HFFc6 (cell line): ENCODE measurements at regions not wholly inside any gene's neighbourhood (a gene's known extent, or its start where the extent isn't known, plus 50 kb on each side); places are given as distances from the start of the nearest gene placed in this dataset.

Source experiments
- DNase-seq: peaks from one replicate; pipeline ENCODE4 v3.0.0-alpha.2; 2018
- H3K27ac Mint-ChIP-seq: 2 replicates; pipeline ENCODE4 v1.8.0; 2020; ENCODE audit warnings: mild to moderate bottlenecking, mixed read lengths
- H3K27me3 Mint-ChIP-seq: 2 replicates; pipeline ENCODE4 v1.8.0; 2021; ENCODE audit warnings: mild to moderate bottlenecking, moderate library complexity, mixed read lengths; ENCODE audit not compliant: insufficient read depth
- H3K36me3 Mint-ChIP-seq: 2 replicates; pipeline ENCODE4 v1.8.0; 2021; ENCODE audit warnings: low read depth, mixed read lengths
- H3K4me1 Mint-ChIP-seq: 2 replicates; pipeline ENCODE4 v1.8.0; 2020; ENCODE audit warnings: low read depth, mixed read lengths
- H3K4me3 Mint-ChIP-seq: 2 replicates; pipeline ENCODE4 v1.8.0; 2020; ENCODE audit warnings: mild to moderate bottlenecking, moderate library complexity, mixed read lengths
- H3K9me3 Mint-ChIP-seq: 2 replicates; pipeline ENCODE4 v1.8.0; 2020; ENCODE audit warnings: mild to moderate bottlenecking, mixed read lengths
- CTCF ChIP-seq: fragments of 200-600 bp; sonication (generic); IDR thresholded peaks from 2 replicates; pipeline ENCODE4 v1.5.0; 2021; ENCODE audit warnings: antibody characterized with exemption, mild to moderate bottlenecking

- peak; percentile 54 for DNase-seq
- H3K36me3 Mint-ChIP-seq: no peaks in the 10 kb centered on the region
- H3K9me3 Mint-ChIP-seq: peaks cover 23% of the 10 kb centered on the region
- peak overlapping the region; percentile 79 for H3K27ac Mint-ChIP-seq
- no peaks in the 10 kb centered on the region; the same call in none of the 2 replicates for H3K27me3 Mint-ChIP-seq
- TF ChIP-seq CTCF: no peak
- peak overlapping the region; percentile 66; the same call in 1 of the 2 replicates for H3K4me3 Mint-ChIP-seq
- H3K4me1 Mint-ChIP-seq: peaks cover 44% of the 10 kb centered on the region
These were observed 95.8 kb upstream of the SNRPN start for GRCh38 chr15:24858737-24859601.

DNA sequence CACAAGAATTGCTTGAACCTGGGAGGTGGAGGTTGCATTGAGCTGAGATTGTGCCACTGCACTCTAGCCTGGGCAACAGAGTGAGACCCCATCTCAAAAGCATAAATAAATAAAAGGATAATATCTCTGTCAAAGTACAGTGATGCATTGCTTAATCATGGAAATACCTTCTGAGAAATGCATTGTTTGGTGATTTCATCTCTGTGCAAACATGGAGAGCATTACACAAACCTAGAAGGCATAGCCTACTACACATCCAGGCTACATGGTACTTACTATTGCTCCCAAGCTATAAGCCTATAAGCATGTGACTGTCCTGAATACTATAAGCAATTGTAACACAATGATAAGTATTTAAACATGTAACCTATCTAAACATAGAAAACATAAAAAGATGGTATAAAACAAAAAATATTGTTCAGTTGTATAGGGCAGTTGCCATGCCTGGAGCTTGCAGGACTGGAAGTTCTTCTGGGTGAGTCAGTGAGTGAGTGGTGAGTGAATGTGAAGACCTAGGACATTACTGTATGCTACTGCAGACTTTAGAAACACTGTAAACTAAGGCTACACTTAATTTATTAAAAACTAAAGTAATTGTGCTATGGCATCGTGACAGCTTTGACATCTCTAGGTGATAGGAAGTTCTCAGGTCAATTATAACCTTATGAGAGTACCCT, 93.6 kb upstream of the SNRPN start:
- no peaks in the 10 kb centered on the region; the same call in none of the 2 replicates for H3K27me3 Mint-ChIP-seq
- no peak for TF ChIP-seq CTCF
- no peaks in the 10 kb centered on the region for H3K36me3 Mint-ChIP-seq
- peak overlapping the region; percentile 51; the same call in 1 of the 2 replicates for H3K27ac Mint-ChIP-seq
- no peak overlapping the region; the same call in 1 of the 2 replicates for H3K4me3 Mint-ChIP-seq
- H3K4me1 Mint-ChIP-seq: peaks cover 48% of the 10 kb centered on the region
- DNase-seq: peak; percentile 9
- peaks cover 19% of the 10 kb centered on the region for H3K9me3 Mint-ChIP-seq

- DNase-seq: no peak
These were observed 91.9 kb upstream of the SNRPN start for GRCh38 chr15:24862726-24863521.

DNA sequence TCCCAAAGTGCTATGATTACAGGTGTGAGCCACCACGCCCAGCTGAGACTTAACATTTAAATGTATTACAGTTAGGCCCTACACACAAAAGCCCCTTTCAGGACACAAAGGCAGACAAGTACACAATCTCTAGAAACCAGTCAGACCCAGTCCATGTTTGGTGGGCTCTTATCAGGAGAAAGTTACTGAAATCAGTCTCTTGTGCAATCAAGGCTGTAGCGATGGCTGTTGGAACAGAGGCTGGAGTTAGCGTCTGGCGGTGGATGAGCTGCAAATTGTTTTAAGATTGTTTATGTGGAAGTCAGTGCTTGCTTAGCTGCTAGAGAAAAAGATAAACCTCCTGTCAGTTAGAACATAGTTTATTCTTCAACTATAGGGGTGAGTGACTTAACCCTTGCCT, 89.5 kb upstream of the SNRPN start:
- peaks cover 21% of the 10 kb centered on the region; the same call in 1 of the 2 replicates for H3K4me1 Mint-ChIP-seq
- no peak overlapping the region for H3K27ac Mint-ChIP-seq
- DNase-seq: no peak
- TF ChIP-seq CTCF: no peak
- H3K27me3 Mint-ChIP-seq: no peaks in the 10 kb centered on the region; the same call in 1 of the 2 replicates
- H3K4me3 Mint-ChIP-seq: peak overlapping the region; percentile 37; the same call in 1 of the 2 replicates
- no peaks in the 10 kb centered on the region for H3K36me3 Mint-ChIP-seq
- peaks cover 9% of the 10 kb centered on the region; the same call in 1 of the 2 replicates for H3K9me3 Mint-ChIP-seq

More at GRCh38 chr15:24862726-24863521, 91.9 kb upstream of the SNRPN start:
- no peak for TF ChIP-seq CTCF
- Mint-ChIP-seq H3K36me3 (no peaks in the 10 kb centered on the region), H3K4me1 (peaks cover 43% of the 10 kb centered on the region), H3K27me3 (no peaks in the 10 kb centered on the region; the same call in 1 of the 2 replicates), H3K27ac (peak overlapping the region; percentile 64), H3K4me3 (peak overlapping the region; percentile 51; the same call in 1 of the 2 replicates), H3K9me3 (peaks cover 11% of the 10 kb centered on the region; the same call in 1 of the 2 replicates)

GRCh38 chr15:24877174-24877573, 77.6 kb upstream of the SNRPN start:
- Mint-ChIP-seq H3K4me3 (no peak overlapping the region), H3K4me1 (peaks cover 5% of the 10 kb centered on the region; the same call in 1 of the 2 replicates), H3K36me3 (no peaks in the 10 kb centered on the region), H3K9me3 (peaks cover 26% of the 10 kb centered on the region), H3K27ac (no peak overlapping the region; the same call in 1 of the 2 replicates), H3K27me3 (no peaks in the 10 kb centered on the region; the same call in 1 of the 2 replicates)
- TF ChIP-seq CTCF: no peak
- no peak for DNase-seq
